Activated CD4-positive, alpha-beta memory T cell treated with anti-CD3 and anti-CD28 coated beads for 36 hours (primary cell): ENCODE measurements at regions not wholly inside any gene's neighbourhood (a gene's known extent, or its start where the extent isn't known, plus 50 kb on each side); places are given as distances from the start of the nearest gene placed in this dataset.

Source experiments
- CTCF ChIA-PET: fragments of 350-600 bp; sonication (Branson Sonifier 250); formaldehyde crosslinking; loops from one replicate; lab custom pipeline; 2021; ENCODE audit warnings: antibody characterized with exemption, inconsistent platforms; lab: Charles Lee
- POLR2A ChIA-PET: fragments of 350-600 bp; sonication (Branson Sonifier 250); formaldehyde crosslinking; loops from one replicate; lab custom pipeline; 2021; ENCODE audit warnings: antibody characterized with exemption; lab: Charles Lee
- DNase-seq: peaks from one replicate; pipeline ENCODE4 v3.0.0-alpha.2; 2020
- H3K27ac Mint-ChIP-seq: one replicate; pipeline ENCODE4 v1.8.0; 2021; ENCODE audit warnings: mixed read lengths
- H3K27me3 Mint-ChIP-seq: one replicate; pipeline ENCODE4 v1.8.0; 2021; ENCODE audit warnings: mixed read lengths
- H3K36me3 Mint-ChIP-seq: one replicate; pipeline ENCODE4 v1.8.0; 2021; ENCODE audit warnings: mixed read lengths
- H3K4me1 Mint-ChIP-seq: one replicate; pipeline ENCODE4 v1.8.0; 2021; ENCODE audit warnings: low read depth, mixed read lengths
- H3K4me3 Mint-ChIP-seq: one replicate; pipeline ENCODE4 v1.8.0; 2021; ENCODE audit warnings: mild to moderate bottlenecking, mixed read lengths
- H3K9me3 Mint-ChIP-seq: one replicate; pipeline ENCODE4 v1.8.0; 2021; ENCODE audit warnings: mixed read lengths
- intact Hi-C: fragments of 100-400 bp; cut with micrococcal nuclease; formaldehyde crosslinking; loops from one replicate; pipeline ENCODE4 v1.15.1; 2023

DNA sequence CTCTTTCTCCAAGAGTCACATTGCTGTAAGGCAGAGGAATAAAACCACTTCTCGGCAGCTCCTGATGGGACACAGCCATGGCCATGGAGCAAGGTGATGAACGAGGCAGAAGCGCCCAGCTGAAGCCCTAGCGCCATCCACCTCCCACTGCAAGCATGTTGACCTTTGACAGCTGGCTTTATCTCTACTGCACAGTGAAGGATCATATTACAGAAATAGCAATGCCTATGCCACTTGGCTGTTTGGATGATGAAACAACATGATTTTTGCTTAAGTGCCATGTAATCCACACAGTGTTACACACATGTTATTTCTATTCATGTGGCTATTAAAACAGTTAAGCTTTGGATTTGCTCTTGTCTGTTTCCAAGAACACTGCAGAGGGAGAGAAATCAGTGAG, 167.7 kb downstream of the VAPA start:
- intact Hi-C loops = no loop called here
- Mint-ChIP-seq H3K4me1 (no peaks in the 10 kb centered on the region), H3K27ac (no peak overlapping the region), H3K4me3 (no peak overlapping the region), H3K36me3 (no peaks in the 10 kb centered on the region), H3K9me3 (peaks cover 22% of the 10 kb centered on the region), H3K27me3 (peaks cover 6% of the 10 kb centered on the region)
- DNase-seq = no peak
- ChIA-PET CTCF (no interaction called here), POLR2A (no interaction called here)

DNA sequence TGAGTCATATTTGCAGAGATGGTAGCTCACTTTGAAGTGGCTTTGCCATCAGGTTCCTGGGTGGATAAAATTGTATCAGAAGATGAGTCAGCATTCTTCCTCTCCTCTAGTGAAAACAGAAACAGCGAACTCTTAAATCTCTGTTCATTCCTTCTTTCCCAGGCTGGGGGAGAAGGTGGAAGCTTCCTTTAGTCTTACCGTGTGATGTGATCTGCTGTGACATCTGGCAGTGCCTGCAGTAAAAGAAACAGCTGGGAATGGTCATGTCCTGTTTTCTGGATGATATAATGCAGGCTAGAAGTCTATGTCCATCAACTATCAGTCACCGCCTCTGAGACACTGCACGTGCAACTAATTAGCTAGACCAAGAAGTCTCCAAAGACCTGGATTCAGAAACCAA, 171.6 kb downstream of the VAPA start:
- intact Hi-C loops = no loop called here
- Mint-ChIP-seq H3K9me3 (peaks cover 22% of the 10 kb centered on the region), H3K36me3 (no peaks in the 10 kb centered on the region)

DNA sequence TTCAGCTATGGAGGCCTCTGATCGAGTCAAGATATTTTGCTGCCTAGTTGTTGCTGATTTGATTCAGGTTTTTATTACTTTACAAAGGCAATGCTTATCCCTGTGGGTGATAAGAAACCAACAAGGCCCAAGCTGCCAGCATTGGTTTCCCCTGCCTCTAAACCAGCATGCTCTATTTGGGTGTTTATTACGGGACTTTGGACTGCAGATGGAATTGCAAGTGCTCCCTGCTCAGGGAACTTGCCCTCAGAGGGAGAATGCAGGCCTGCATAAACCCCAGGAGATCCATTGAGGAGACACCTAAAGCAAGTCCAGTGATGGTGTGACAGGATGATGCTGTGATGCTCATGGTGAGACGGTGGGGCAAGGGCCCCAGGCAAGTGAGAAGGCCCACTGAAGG, 172.1 kb downstream of the VAPA start:
- intact Hi-C loops = no loop called here
- Mint-ChIP-seq H3K4me3 (no peak overlapping the region), H3K9me3 (peaks cover 22% of the 10 kb centered on the region), H3K27ac (no peak overlapping the region), H3K4me1 (no peaks in the 10 kb centered on the region), H3K36me3 (no peaks in the 10 kb centered on the region), H3K27me3 (peaks cover 13% of the 10 kb centered on the region)
- CTCF ChIA-PET = no interaction called here
- DNase-seq = no peak
- POLR2A ChIA-PET = no interaction called here

More for the DNA sequence above, 171.6 kb downstream of the VAPA start:
- POLR2A ChIA-PET = no interaction called here
- Mint-ChIP-seq H3K4me1 (no peaks in the 10 kb centered on the region), H3K27me3 (peaks cover 9% of the 10 kb centered on the region), H3K4me3 (no peak overlapping the region), H3K27ac (no peak overlapping the region)
- DNase-seq = no peak
- CTCF ChIA-PET = no interaction called here

DNA sequence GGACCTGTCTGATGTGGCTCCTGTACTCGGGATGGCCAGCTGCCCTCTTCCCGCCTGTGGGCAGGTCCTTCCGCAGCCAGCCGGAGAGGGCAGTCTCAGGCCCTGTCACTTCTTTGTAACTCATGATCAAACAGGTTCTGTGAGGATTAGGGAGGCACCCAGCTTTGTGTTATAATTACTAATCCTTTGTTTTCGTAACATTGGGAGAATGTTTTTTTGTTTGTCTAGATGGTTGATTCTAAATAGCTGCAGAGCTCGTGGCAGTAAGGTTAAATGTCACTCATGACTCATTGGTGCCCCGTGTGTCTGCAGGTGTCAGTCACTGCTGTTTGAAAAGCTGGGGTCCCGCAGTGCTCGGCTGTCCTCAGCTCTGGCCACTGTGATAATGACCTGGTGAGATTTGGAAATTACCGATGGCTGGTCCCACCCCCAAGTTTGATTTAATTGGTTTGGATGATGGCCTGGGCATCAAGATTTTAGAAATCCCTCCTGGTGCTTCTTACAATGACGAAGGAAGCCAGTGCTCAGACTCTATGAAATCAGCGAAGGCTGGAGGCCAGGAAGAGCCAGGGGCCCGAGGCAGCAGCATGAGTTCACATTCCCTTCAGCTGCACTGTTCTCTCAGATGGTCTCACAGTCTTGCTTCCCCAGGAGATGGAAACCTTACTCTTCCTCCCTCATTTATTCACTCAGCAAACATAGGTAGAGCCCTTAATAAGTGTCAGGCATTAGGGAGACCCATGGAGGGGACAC, 172.8 kb downstream of the VAPA start:
- no peak for DNase-seq
- no peak overlapping the region for H3K4me3 Mint-ChIP-seq
- H3K27me3 Mint-ChIP-seq = peaks cover 11% of the 10 kb centered on the region
- H3K27ac Mint-ChIP-seq = no peak overlapping the region
- peaks cover 21% of the 10 kb centered on the region for H3K9me3 Mint-ChIP-seq
- H3K4me1 Mint-ChIP-seq = no peaks in the 10 kb centered on the region
- CTCF ChIA-PET = no interaction called here
- POLR2A ChIA-PET = no interaction called here
- intact Hi-C loops = no loop called here
- no peaks in the 10 kb centered on the region for H3K36me3 Mint-ChIP-seq

DNA sequence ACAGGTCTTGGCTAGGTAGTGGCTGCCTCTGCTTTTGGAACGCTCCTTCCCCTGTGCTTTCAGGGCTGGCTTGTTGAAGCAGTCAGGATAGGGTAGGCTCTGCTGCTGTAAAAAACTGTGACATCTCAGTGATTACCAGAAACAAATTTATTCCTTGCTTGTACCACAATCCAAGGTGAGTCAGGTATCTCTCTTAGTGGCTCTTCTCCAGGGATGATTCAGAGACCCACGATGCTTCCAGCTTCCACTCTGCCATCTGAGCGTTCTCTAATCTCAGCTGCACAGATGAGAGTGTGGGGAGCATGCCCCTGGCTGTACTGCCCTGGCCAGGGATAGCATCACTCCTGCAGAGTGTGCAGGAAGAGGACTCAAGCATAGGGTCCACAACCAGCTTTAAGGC, 174.9 kb downstream of the VAPA start:
- no peaks in the 10 kb centered on the region for H3K36me3 Mint-ChIP-seq
- CTCF ChIA-PET = no interaction called here
- H3K4me1 Mint-ChIP-seq = no peaks in the 10 kb centered on the region
- DNase-seq = no peak
- no peak overlapping the region for H3K4me3 Mint-ChIP-seq
- H3K9me3 Mint-ChIP-seq = peaks cover 6% of the 10 kb centered on the region
- intact Hi-C loops = no loop called here
- H3K27ac Mint-ChIP-seq = no peak overlapping the region
- H3K27me3 Mint-ChIP-seq = peaks cover 11% of the 10 kb centered on the region
- POLR2A ChIA-PET = no interaction called here

GRCh38 chr18:10089881-10090280, 176.1 kb downstream of the VAPA start:
- DNase-seq = no peak
- intact Hi-C loops = no loop called here
- ChIA-PET POLR2A (no interaction called here), CTCF (no interaction called here)
- Mint-ChIP-seq H3K27ac (no peak overlapping the region), H3K4me3 (no peak overlapping the region), H3K36me3 (no peaks in the 10 kb centered on the region), H3K27me3 (peaks cover 11% of the 10 kb centered on the region), H3K4me1 (no peaks in the 10 kb centered on the region), H3K9me3 (no peaks in the 10 kb centered on the region)

GRCh38 chr18:10090668-10091067, 176.9 kb downstream of the VAPA start:
- no peak overlapping the region for H3K27ac Mint-ChIP-seq
- H3K36me3 Mint-ChIP-seq = no peaks in the 10 kb centered on the region
- no peaks in the 10 kb centered on the region for H3K4me1 Mint-ChIP-seq
- H3K4me3 Mint-ChIP-seq = no peak overlapping the region
- intact Hi-C loops = no loop called here
- DNase-seq = no peak
- POLR2A ChIA-PET = no interaction called here
- CTCF ChIA-PET = no interaction called here
- H3K27me3 Mint-ChIP-seq = peaks cover 11% of the 10 kb centered on the region
- no peaks in the 10 kb centered on the region for H3K9me3 Mint-ChIP-seq

- ChIA-PET CTCF (no interaction called here), POLR2A (no interaction called here)
- intact Hi-C loops = no loop called here
- Mint-ChIP-seq H3K36me3 (no peaks in the 10 kb centered on the region), H3K4me1 (no peaks in the 10 kb centered on the region), H3K4me3 (no peak overlapping the region), H3K27ac (no peak overlapping the region), H3K9me3 (no peaks in the 10 kb centered on the region), H3K27me3 (peaks cover 11% of the 10 kb centered on the region)
- DNase-seq = no peak
These were observed 179.6 kb downstream of the VAPA start for GRCh38 chr18:10093445-10093844.

DNA sequence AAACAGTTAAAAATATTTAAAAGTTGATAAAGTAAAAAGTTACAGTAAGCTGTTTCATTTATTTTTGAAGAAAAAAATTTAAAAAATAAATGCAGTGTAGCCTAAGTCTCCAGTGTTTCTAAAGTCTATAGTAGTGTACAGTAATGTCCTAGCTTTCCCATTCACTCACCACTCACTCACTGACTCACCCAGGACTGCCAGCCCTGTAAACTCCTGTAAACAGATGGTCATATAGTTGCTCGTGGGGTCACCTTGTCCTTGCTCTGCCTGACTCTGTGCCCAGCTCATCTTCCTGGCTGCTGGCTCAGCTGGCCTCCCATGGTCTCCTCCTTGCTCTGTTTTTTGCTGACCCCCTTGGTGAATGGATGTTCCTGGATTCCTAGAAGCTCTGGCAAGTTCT, 180.3 kb downstream of the VAPA start:
- Mint-ChIP-seq H3K27me3 (peaks cover 11% of the 10 kb centered on the region), H3K27ac (no peak overlapping the region), H3K9me3 (no peaks in the 10 kb centered on the region), H3K4me1 (no peaks in the 10 kb centered on the region), H3K36me3 (no peaks in the 10 kb centered on the region), H3K4me3 (no peak overlapping the region)
- POLR2A ChIA-PET = no interaction called here
- CTCF ChIA-PET = no interaction called here
- no peak for DNase-seq
- intact Hi-C loops = no loop called here

DNA sequence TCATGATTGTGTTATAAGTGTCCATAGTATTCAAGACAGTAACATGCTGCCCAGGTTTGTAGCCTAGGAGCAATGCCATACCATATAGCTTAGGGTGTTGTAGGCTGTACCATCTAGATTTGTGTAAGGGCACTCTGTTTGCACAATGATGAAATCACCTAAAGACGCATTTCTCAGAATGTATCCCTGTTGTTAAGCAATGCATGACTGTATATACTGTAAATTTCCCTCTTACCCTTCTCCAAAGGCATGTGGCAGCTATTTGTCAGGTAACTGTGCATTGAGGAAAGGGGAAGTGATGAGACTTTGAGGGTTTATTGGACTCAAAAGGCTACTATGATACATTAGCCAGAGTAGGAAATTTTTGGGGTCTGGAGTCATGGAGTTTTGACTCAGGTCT, 180.8 kb downstream of the VAPA start:
- Mint-ChIP-seq H3K27me3 (peaks cover 10% of the 10 kb centered on the region), H3K27ac (no peak overlapping the region), H3K4me3 (no peak overlapping the region), H3K4me1 (no peaks in the 10 kb centered on the region), H3K9me3 (no peaks in the 10 kb centered on the region), H3K36me3 (no peaks in the 10 kb centered on the region)
- intact Hi-C loops = no loop called here
- ChIA-PET POLR2A (no interaction called here), CTCF (no interaction called here)
- DNase-seq = no peak

DNA sequence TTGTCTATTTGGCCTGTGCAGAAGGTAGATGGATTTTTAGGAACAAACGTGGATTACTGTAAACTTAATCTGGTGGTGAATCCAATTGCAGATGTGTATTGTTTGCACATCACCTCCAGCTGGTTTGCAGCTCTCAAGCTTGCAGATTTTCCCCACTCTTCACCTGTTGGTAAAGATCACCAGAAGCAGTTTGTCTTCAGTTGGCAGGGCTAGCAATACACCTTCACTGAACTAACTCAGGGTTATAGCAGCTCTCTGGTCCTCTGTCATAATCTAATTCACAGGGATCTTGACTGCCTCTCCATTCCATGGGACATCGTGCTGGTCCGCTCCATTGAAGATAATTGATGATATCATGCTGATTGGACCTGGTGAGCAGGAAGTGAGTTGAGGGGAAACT, 181.5 kb downstream of the VAPA start:
- H3K4me3 Mint-ChIP-seq = no peak overlapping the region
- H3K9me3 Mint-ChIP-seq = no peaks in the 10 kb centered on the region
- no peaks in the 10 kb centered on the region for H3K36me3 Mint-ChIP-seq
- DNase-seq = no peak
- intact Hi-C loops = no loop called here
- no peaks in the 10 kb centered on the region for H3K4me1 Mint-ChIP-seq
- H3K27me3 Mint-ChIP-seq = peaks cover 6% of the 10 kb centered on the region
- ChIA-PET POLR2A (no interaction called here), CTCF (no interaction called here)
- H3K27ac Mint-ChIP-seq = no peak overlapping the region

DNA sequence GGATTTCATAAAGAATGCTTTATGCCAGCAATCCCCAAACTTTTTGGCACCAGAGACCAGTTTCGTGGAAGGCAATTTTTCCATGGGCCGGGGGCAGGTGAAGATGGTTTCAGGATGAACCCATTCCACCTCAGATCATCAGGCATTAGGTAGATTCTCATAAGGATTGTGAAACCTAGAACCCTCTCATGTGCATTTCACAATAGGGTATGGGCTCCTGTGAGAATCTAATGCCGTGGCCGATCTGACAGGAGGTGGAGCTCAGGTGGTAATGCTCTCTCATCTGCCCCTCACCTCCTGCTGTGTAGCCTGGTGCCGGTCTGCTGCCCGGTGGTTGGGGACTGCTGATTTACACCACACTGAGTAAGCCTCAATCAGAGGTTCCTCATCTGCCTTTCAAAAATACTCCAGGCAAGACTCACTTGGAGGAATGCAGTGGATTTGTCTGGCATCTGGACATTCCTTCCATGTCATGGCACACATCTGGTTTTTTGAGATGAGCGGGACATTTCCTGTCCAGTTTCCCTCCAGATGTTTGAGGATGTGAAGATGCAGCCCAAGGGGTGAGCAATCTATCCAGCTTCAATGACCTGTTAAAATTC, 185.8 kb downstream of the VAPA start:
- peaks cover 3% of the 10 kb centered on the region for H3K9me3 Mint-ChIP-seq
- H3K27me3 Mint-ChIP-seq = no peaks in the 10 kb centered on the region
- H3K4me1 Mint-ChIP-seq = no peaks in the 10 kb centered on the region
- no peak for DNase-seq
- H3K36me3 Mint-ChIP-seq = no peaks in the 10 kb centered on the region
- no peak overlapping the region for H3K4me3 Mint-ChIP-seq
- intact Hi-C loops = no loop called here
- ChIA-PET CTCF (no interaction called here), POLR2A (no interaction called here)
- H3K27ac Mint-ChIP-seq = no peak overlapping the region

DNA sequence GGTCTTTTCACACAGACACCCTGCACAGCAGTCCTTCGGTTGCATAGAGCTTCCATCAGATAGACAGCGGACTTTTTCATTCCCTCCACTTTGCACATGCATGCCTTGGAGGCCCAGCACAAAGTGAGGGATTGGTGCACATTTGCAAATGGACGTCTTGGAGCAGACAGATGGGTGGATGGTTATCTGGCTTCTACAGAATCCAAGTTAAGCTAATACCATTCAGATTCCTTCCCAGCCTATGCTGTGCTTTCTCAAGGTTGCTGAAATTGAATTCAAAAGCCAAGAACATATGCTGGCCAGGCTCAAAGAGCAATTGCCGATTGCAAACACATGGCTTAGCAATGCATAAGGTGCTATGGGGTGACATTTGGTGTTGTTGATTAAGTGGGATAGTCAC, 186.4 kb downstream of the VAPA start:
- Mint-ChIP-seq H3K36me3 (no peaks in the 10 kb centered on the region), H3K4me3 (no peak overlapping the region), H3K27me3 (no peaks in the 10 kb centered on the region), H3K9me3 (peaks cover 7% of the 10 kb centered on the region), H3K4me1 (no peaks in the 10 kb centered on the region), H3K27ac (no peak overlapping the region)
- POLR2A ChIA-PET = no interaction called here
- no peak for DNase-seq
- CTCF ChIA-PET = no interaction called here
- intact Hi-C loops = no loop called here
